ENCODE measurements at regions not wholly inside any gene's neighbourhood (a gene's known extent, or its start where the extent isn't known, plus 50 kb on each side); places are given as distances from the start of the nearest gene placed in this dataset.

DNA sequence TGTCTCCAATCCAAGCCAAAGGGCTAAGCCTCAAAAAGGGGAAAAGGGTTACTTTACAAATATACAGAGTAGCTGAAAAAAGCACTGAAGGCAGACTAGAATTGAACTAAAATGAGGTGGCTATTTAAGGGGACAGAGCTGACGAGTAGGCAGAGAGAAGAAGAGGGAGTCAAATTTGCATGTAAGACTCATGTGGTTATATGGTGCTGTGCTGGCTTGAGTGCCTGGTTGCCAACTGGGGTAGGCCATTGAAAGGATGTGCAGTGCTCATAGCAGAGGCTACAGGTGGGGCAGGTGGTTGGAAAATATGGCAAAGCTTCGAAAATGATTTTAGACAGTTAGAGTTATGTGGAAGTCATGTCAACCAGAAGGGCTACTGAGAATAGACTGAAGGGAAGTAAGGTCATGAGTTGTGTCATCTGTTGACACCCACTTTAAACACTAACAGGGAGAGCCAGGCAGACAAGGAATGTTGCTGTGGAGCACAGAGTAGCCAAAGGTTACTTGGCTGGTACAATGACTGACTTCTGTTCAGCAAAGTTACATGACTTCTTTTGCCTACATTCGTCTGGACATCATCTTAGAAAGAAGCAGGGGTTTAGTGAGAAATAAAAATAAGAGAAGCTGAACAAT is 1210.4 kb downstream of the ADGRL3 start:
- 81% methylated on average over 3 of the region's 3 CpGs for WGBS
- no peak for TF ChIP-seq POLR2AphosphoS5 (IDR thresholded peaks at IDR 0.05)
- TF ChIP-seq CTCF (IDR thresholded peaks at IDR 0.05): no peak
- no peak for TF ChIP-seq POLR2A (IDR thresholded peaks at IDR 0.05)
- no peak for TF ChIP-seq EP300 (IDR thresholded peaks at IDR 0.05)
- Histone ChIP-seq H3K36me3 (no peaks in the 10 kb centered on the region), H3K9me3 (no peaks in the 10 kb centered on the region), H3K4me1 (no peaks in the 10 kb centered on the region), H3K27ac (no peak overlapping the region), H3K27me3 (no peaks in the 10 kb centered on the region), H3K4me3 (no peak overlapping the region)
- no peak for DNase-seq (ENCODE audit: low spot score in 2 of 2)

GRCh38 chr4:62408454-62408853 is 1208.3 kb downstream of the ADGRL3 start:
- Histone ChIP-seq H3K27ac (no peak overlapping the region), H3K36me3 (no peaks in the 10 kb centered on the region), H3K9me3 (no peaks in the 10 kb centered on the region), H3K27me3 (no peaks in the 10 kb centered on the region), H3K4me3 (no peak overlapping the region), H3K4me1 (no peaks in the 10 kb centered on the region)
- no peak for DNase-seq (ENCODE audit: low spot score in 2 of 2)
- TF ChIP-seq EP300 (IDR thresholded peaks at IDR 0.05): no peak
- no peak for TF ChIP-seq POLR2A (IDR thresholded peaks at IDR 0.05)
- TF ChIP-seq POLR2AphosphoS5 (IDR thresholded peaks at IDR 0.05): no peak
- no peak for TF ChIP-seq CTCF (IDR thresholded peaks at IDR 0.05)

DNA sequence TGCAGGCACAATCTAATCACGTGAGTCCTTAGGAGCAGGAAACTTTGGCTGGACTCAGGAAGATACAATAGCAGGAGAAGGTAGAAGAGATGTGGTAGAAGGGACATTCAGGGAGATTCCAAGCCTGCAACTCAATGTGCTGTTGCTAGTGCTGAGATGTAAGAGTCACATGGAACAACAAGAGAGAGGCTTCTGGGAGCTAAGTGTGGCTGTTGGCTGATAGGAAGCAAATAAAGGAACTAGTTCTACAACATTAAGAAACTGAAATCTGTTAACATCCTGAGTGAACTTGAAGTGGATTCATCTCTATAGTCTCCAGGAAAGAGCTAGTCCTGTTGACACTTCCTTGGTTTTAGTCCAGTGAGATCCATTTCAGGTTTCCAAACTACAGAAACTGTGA is 1207.4 kb downstream of the ADGRL3 start:
- Histone ChIP-seq H3K36me3 (no peaks in the 10 kb centered on the region), H3K27me3 (no peaks in the 10 kb centered on the region), H3K4me3 (no peak overlapping the region), H3K9me3 (no peaks in the 10 kb centered on the region), H3K4me1 (no peaks in the 10 kb centered on the region), H3K27ac (no peak overlapping the region)
- DNase-seq (ENCODE audit: low spot score in 2 of 2): no peak
- 85% methylated on average over 1 of the region's 1 CpG for WGBS
- no peak for TF ChIP-seq POLR2AphosphoS5 (IDR thresholded peaks at IDR 0.05)
- no peak for TF ChIP-seq CTCF (IDR thresholded peaks at IDR 0.05)
- no peak for TF ChIP-seq EP300 (IDR thresholded peaks at IDR 0.05)
- TF ChIP-seq POLR2A (IDR thresholded peaks at IDR 0.05): no peak

GRCh38 chr4:62402088-62402806 is 1202.1 kb downstream of the ADGRL3 start:
- DNase-seq (ENCODE audit: low spot score in 2 of 2): no peak
- Histone ChIP-seq H3K27ac (no peak overlapping the region), H3K4me1 (no peaks in the 10 kb centered on the region), H3K36me3 (no peaks in the 10 kb centered on the region), H3K4me3 (no peak overlapping the region), H3K9me3 (no peaks in the 10 kb centered on the region), H3K27me3 (no peaks in the 10 kb centered on the region)
- no peak for TF ChIP-seq EP300 (IDR thresholded peaks at IDR 0.05)

- DNase-seq (ENCODE audit: low spot score in 2 of 2): no peak
- Histone ChIP-seq H3K4me1 (no peaks in the 10 kb centered on the region), H3K27me3 (no peaks in the 10 kb centered on the region), H3K9me3 (no peaks in the 10 kb centered on the region), H3K27ac (no peak overlapping the region), H3K4me3 (no peak overlapping the region), H3K36me3 (no peaks in the 10 kb centered on the region)
- TF ChIP-seq EP300 (IDR thresholded peaks at IDR 0.05) (no peak), CTCF (IDR thresholded peaks at IDR 0.05) (no peak), POLR2AphosphoS5 (IDR thresholded peaks at IDR 0.05) (no peak), POLR2A (IDR thresholded peaks at IDR 0.05) (no peak)
- 55% methylated on average over 4 of the region's 4 CpGs for WGBS
Measured at GRCh38 chr4:62399242-62399641, 1199.1 kb downstream of the ADGRL3 start.
